K562 (cell line): ENCODE measurements at regions not wholly inside any gene's neighbourhood (a gene's known extent, or its start where the extent isn't known, plus 50 kb on each side); places are given as distances from the start of the nearest gene placed in this dataset.

Source experiments
- ATAC-seq: fragments of 200-7000 bp; cut with Tn5 transposase; 3 replicates; pipeline ENCODE4 v1.9.1; 2020; ENCODE audit warnings: moderate library complexity
- BruUV-seq: library from RNA; stranded (reverse); fragments of 400-500 nt; replicated peaks from 2 replicates; lab custom pipeline; 2021; lab: Mats Ljungman, UMichigan
- CTCF ChIA-PET: fragments of 300-600 bp; formaldehyde crosslinking; extraction: SDS; loops from one replicate; lab custom pipeline; 2021; ENCODE audit warnings: low intra/inter-chr PET ratio; lab: Yijun Ruan, JAX
- POLR2A ChIA-PET: fragments of 300-600, 350-650 bp; sonication (Branson Sonifier 250); formaldehyde crosslinking; extraction: SDS; loops from one replicate; lab custom pipeline; 2021; ENCODE audit warnings: antibody characterized with exemption, inconsistent platforms; lab: Yijun Ruan, JAX
- DNase-seq, 4 experiments: peaks; one replicate each; pipeline versions ENCODE4 v3.0.0 to v3.0.0-alpha.2; 2011 to 2018; ENCODE audit warnings: low spot score in 3 of 4, mixed read lengths in 3 of 4; ENCODE audit errors: extremely low read depth in 1 of 4
- FAIRE-seq: peaks from 2 replicates; lab custom pipeline; 2011; peaks lifted over from hg19 to GRCh38; lab: Jason Lieb, UNC
- H2AFZ ChIP-seq: 2 replicates; pipeline ENCODE4 v1.6.0; 2011; ENCODE audit warnings: low read depth, low read length, control low read depth, inconsistent platforms
- H3K27ac ChIP-seq: fragments of 200-600 bp; 3 replicates; pipeline ENCODE4 v1.8.0; 2011; ENCODE audit warnings: low read depth, mild to moderate bottlenecking, control low read depth, inconsistent platforms, low read length, moderate library complexity, mixed read lengths; ENCODE audit errors: extremely low read depth
- H3K27me3 ChIP-seq, 2 experiments: fragments of 300-600 bp in 1 of 2; 2 replicates in 1 of 2; 3 replicates in 1 of 2; pipeline versions ENCODE4 v1.6.0 to v1.8.0; 2011; ENCODE audit warnings: inconsistent platforms in 2 of 2, low read length in 2 of 2, mild to moderate bottlenecking in 1 of 2, mixed read lengths in 1 of 2, moderate library complexity in 1 of 2; ENCODE audit not compliant: control insufficient read depth in 2 of 2, insufficient read depth in 2 of 2
- H3K36me3 ChIP-seq: fragments of 300-600 bp; 3 replicates; pipeline ENCODE4 v1.8.0; 2011; ENCODE audit warnings: mild to moderate bottlenecking, low read length, inconsistent platforms; ENCODE audit not compliant: control insufficient read depth, insufficient read depth
- H3K4me1 ChIP-seq, 2 experiments: fragments of 200-600 bp in 1 of 2; replicated peaks in 1 of 2; 2 replicates in 1 of 2; 3 replicates in 1 of 2; pipeline versions ENCODE4 v1.5.1 to v1.8.0; 2011; ENCODE audit warnings: inconsistent platforms in 2 of 2, low read length in 2 of 2, mild to moderate bottlenecking in 1 of 2, mixed read lengths in 1 of 2, moderate library complexity in 1 of 2; ENCODE audit not compliant: control insufficient read depth in 2 of 2, insufficient read depth in 2 of 2
- H3K4me2 ChIP-seq: 2 replicates; pipeline ENCODE4 v1.6.1; 2011; ENCODE audit warnings: low read length, control low read depth, inconsistent platforms, mixed read lengths; ENCODE audit not compliant: insufficient read depth
- H3K4me3 ChIP-seq: fragments of 200-600 bp; sonication (generic), shearing (Covaris generic); 2 replicates; pipeline ENCODE4 v1.5.1; 2016; ENCODE audit warnings: control low read depth, inconsistent platforms
- H3K79me2 ChIP-seq: fragments of 200-600 bp; 3 replicates; pipeline ENCODE4 v1.8.0; 2011; ENCODE audit warnings: low read length, inconsistent platforms; ENCODE audit not compliant: control insufficient read depth, insufficient read depth
- H3K9ac ChIP-seq, 2 experiments: 2 replicates each; pipeline versions ENCODE4 v1.6.0 to v1.6.1; 2011; ENCODE audit warnings: low read depth in 2 of 2, low read length in 2 of 2, control low read depth in 1 of 2, inconsistent platforms in 1 of 2, mild to moderate bottlenecking in 1 of 2, mixed read lengths in 1 of 2; ENCODE audit not compliant: insufficient read depth in 1 of 2
- H3K9me1 ChIP-seq: one replicate; pipeline ENCODE4 v1.6.0; 2011; ENCODE audit warnings: inconsistent platforms, mild to moderate bottlenecking, low read length, moderate library complexity; ENCODE audit not compliant: control insufficient read depth, insufficient read depth
- H3K9me3 ChIP-seq: replicated peaks from 2 replicates; pipeline ENCODE4 v1.5.1; 2011; ENCODE audit warnings: low read depth, low read length, inconsistent platforms; ENCODE audit not compliant: control insufficient read depth, insufficient read depth
- H4K20me1 ChIP-seq: replicated peaks from 2 replicates; pipeline ENCODE4 v1.6.1; 2011; ENCODE audit warnings: low read length, inconsistent platforms, mixed read lengths; ENCODE audit not compliant: control insufficient read depth, insufficient read depth
- ATF1 ChIP-seq, 2 experiments: fragments of 450-650 bp in 1 of 2; IDR thresholded peaks; 2 replicates each; pipeline ENCODE4 v1.6.1; 2016; ENCODE audit warnings: missing compliant biosample characterization in 1 of 2, missing genetic modification characterization in 1 of 2
- BCOR ChIP-seq: fragments of 450-650 bp; IDR thresholded peaks from 2 replicates; pipeline ENCODE4 v1.6.1; 2016
- BHLHE40 ChIP-seq: IDR thresholded peaks from 2 replicates; pipeline ENCODE4 v1.6.1; 2011; ENCODE audit warnings: low read length, improper control_type of control experiment
- CREB1 ChIP-seq, 2 experiments: sonication (generic) in 1 of 2; formaldehyde crosslinking in 1 of 2; IDR thresholded peaks; 2 replicates each; pipeline versions ENCODE4 v1.6.1 to v1.8.0; 2012 to 2022; ENCODE audit warnings: inconsistent platforms in 1 of 2, mild to moderate bottlenecking in 1 of 2, missing genetic modification reagents in 1 of 2, moderate library complexity in 1 of 2
- CREB3L1 ChIP-seq: fragments of 450-650 bp; IDR thresholded peaks from 2 replicates; pipeline ENCODE4 v1.6.1; 2014; ENCODE audit warnings: low read depth, mild to moderate bottlenecking, moderate library complexity, borderline replicate concordance
- CXXC5 ChIP-seq: fragments of 250-450 bp; sonication (Bioruptor Pico); IDR thresholded peaks from 2 replicates; pipeline ENCODE4 v1.8.0; 2022; ENCODE audit warnings: inconsistent platforms, mild to moderate bottlenecking, moderate library complexity
- E4F1 ChIP-seq: fragments of 250-450 bp; sonication (Bioruptor Pico); IDR thresholded peaks from 2 replicates; pipeline ENCODE4 v1.5.0; 2021; ENCODE audit warnings: mild to moderate bottlenecking, borderline replicate concordance
- HDAC6 ChIP-seq: IDR thresholded peaks from 2 replicates; pipeline ENCODE4 v1.6.1; 2012; ENCODE audit warnings: low read depth, mild to moderate bottlenecking, control low read depth, inconsistent platforms, low read length, moderate library complexity
- HDAC8 ChIP-seq: fragments of 450-650 bp; IDR thresholded peaks from 2 replicates; pipeline ENCODE4 v1.6.1; 2016; ENCODE audit warnings: mild to moderate bottlenecking, missing genetic modification characterization, moderate library complexity, missing compliant biosample characterization
- ILF3 ChIP-seq: fragments of 450-650 bp; IDR thresholded peaks from 2 replicates; pipeline ENCODE4 v1.6.1; 2018; ENCODE audit warnings: antibody characterized with exemption, mild to moderate bottlenecking, moderate library complexity, borderline replicate concordance
- KDM5B ChIP-seq: fragments of 200-600 bp; sonication (generic); IDR thresholded peaks from 2 replicates; pipeline ENCODE4 v1.6.1; 2012; ENCODE audit warnings: low read depth, mild to moderate bottlenecking, moderate library complexity, low read length, control low read depth, inconsistent platforms; ENCODE audit not compliant: insufficient replicate concordance
- KLF10 ChIP-seq: fragments of 250-450 bp; sonication (Bioruptor Pico); IDR thresholded peaks from 2 replicates; pipeline ENCODE4 v1.6.1; 2021; ENCODE audit warnings: matching md5 sums
- MEF2D ChIP-seq: conservative IDR thresholded peaks from 2 replicates; pipeline ENCODE4 v1.6.1; 2016; ENCODE audit warnings: low read depth, missing genetic modification characterization, missing compliant biosample characterization
- SIN3A ChIP-seq, 2 experiments: fragments of 150-350 bp in 1 of 2; IDR thresholded peaks; 2 replicates each; pipeline ENCODE4 v1.6.1; 2011 to 2016; ENCODE audit warnings: borderline replicate concordance in 2 of 2, low read depth in 2 of 2, low read length in 2 of 2, mild to moderate bottlenecking in 2 of 2, moderate library complexity in 2 of 2; ENCODE audit not compliant: control insufficient read depth in 1 of 2
- SRSF9 ChIP-seq: fragments of 200-400 bp; formaldehyde crosslinking; IDR thresholded peaks from 2 replicates; pipeline ENCODE4 v1.6.1; 2017; ENCODE audit warnings: low read depth, low read length, borderline replicate concordance
- TEAD2 ChIP-seq: fragments of 450-650 bp; IDR thresholded peaks from 2 replicates; pipeline ENCODE4 v1.6.1; 2016; ENCODE audit warnings: missing genetic modification characterization, control low read depth, missing compliant biosample characterization
- ZC3H8 ChIP-seq: fragments of 450-650 bp; IDR thresholded peaks from 2 replicates; pipeline ENCODE4 v1.6.1; 2017
- ZNF143 ChIP-seq: sonication (generic); formaldehyde crosslinking; IDR thresholded peaks from 2 replicates; pipeline ENCODE4 v1.9.0; 2022; ENCODE audit warnings: mild to moderate bottlenecking, missing genetic modification reagents
- ZNF316 ChIP-seq: fragments of 450-650 bp; IDR thresholded peaks from 2 replicates; pipeline ENCODE4 v1.6.1; 2016
- ZNF444 ChIP-seq: fragments of 250-450 bp; sonication (Bioruptor Pico); IDR thresholded peaks from 2 replicates; pipeline ENCODE4 v1.4.0; 2020; ENCODE audit warnings: mild to moderate bottlenecking, moderate library complexity
- WGBS: fragments of 100-300 bp; shearing (Covaris generic); methylation state at CpG from one replicate; pipeline ENCODE4 v1.1.6; 2016; ENCODE audit warnings: low coverage, mixed read lengths; ENCODE audit not compliant: insufficient coverage; ENCODE audit errors: missing lambda C conversion rate; 5-methylcytosine and 5-hydroxymethylcytosine counted together
- in situ Hi-C: fragments of 300-500 bp; cut with MboI; formaldehyde crosslinking; loops from 4 replicates; pipeline ENCODE4 v1.15.0; 2018; ENCODE audit warnings: inconsistent platforms, mixed read lengths
- intact Hi-C: fragments of 100-400 bp; cut with micrococcal nuclease; formaldehyde crosslinking; loops from 2 replicates; pipeline ENCODE4 v1.14.2; 2022

GRCh38 chr6:167719920-167720319, 106.8 kb upstream of the AFDN start:
- no peak overlapping the region for H3K9ac ChIP-seq
- peak; percentile 45; the same call in 2 of the 3 replicates for ATAC-seq
- no peak overlapping the region for H3K27ac ChIP-seq
- 5% methylated on average over 21 of the region's 23 CpGs for WGBS
- POLR2A ChIA-PET, result interaction anchor here (0.6 kb wide), 2 partner anchors 69 to 81 kb away, joined by 3 read pairs; no protein-coding TSS in a partner anchor
- in situ Hi-C loops, result no loop called here
- intact Hi-C loops, result no loop called here
- no peaks in the 10 kb centered on the region for H3K9me1 ChIP-seq
- peaks cover 0 to 3% of the 10 kb centered on the region in 2 experiments; a peak in 1 of 5 replicates for H3K4me1 ChIP-seq
- BruUV-seq, result no TSS peak
- no peak overlapping the region for H3K4me2 ChIP-seq
- H3K36me3 ChIP-seq, result no peaks in the 10 kb centered on the region
- no peak overlapping the region for H2AFZ ChIP-seq
- DNase-seq, result no peak
- no peak for FAIRE-seq
- H3K9me3 ChIP-seq, result no peaks in the 10 kb centered on the region
- CTCF ChIA-PET, result no interaction called here
- H4K20me1 ChIP-seq, result 0 out of 2 replicates have a peak, but pooled peaks cover 2% of the 10 kb centered on the region
- H3K79me2 ChIP-seq, result no peaks in the 10 kb centered on the region
- H3K4me3 ChIP-seq, result no peak overlapping the region
- TF ChIP-seq CXXC5 (CRISPR knock-in tag) (no peak), CREB3L1 (no peak), HDAC8 (tag) (no peak), ZNF143 (no peak), E4F1 (CRISPR knock-in tag) (no peak), BHLHE40 (no peak), ZC3H8 (no peak), CREB1 (IDR thresholded peaks at IDR 0.05) (no peak), CREB1 (CRISPR knock-in tag; IDR thresholded peaks at IDR 0.05) (no peak), ZNF444 (no peak), SRSF9 (no peak), ILF3 (no peak), BCOR (no peak), KLF10 (CRISPR knock-in tag) (no peak), TEAD2 (tag) (no peak), ATF1 (CRISPR knock-in tag; IDR thresholded peaks at IDR 0.05) (no peak), ATF1 (tag; IDR thresholded peaks at IDR 0.05) (no peak), ZNF316 (no peak), KDM5B (no peak), MEF2D (tag) (no peak), HDAC6 (no peak), SIN3A (IDR thresholded peaks at IDR 0.05; ENCODE audit: borderline replicate concordance in 2 of 2, control insufficient read depth in 1 of 2, low read depth in 2 of 2, low read length in 2 of 2) (no peak)
- peaks cover 54 to 66% of the 10 kb centered on the region in 2 experiments for H3K27me3 ChIP-seq
